Right lobe of liver (tissue), 4 donors: ENCODE measurements at regions not wholly inside any gene's neighbourhood (a gene's known extent, or its start where the extent isn't known, plus 50 kb on each side); places are given as distances from the start of the nearest gene placed in this dataset.

Source experiments
- POLR2A ChIP-seq: fragments of 450-650 bp; IDR thresholded peaks from one replicate; pipeline ENCODE4 v1.6.1; 2017; ENCODE audit warnings: antibody characterized with exemption, mild to moderate bottlenecking
- TF ChIP-seq, protein P1 (sequence below), 4 donors: fragments of 200-600 bp in 3 of 4; fragments of 450-650 bp in 1 of 4; IDR thresholded peaks; one replicate each; pipeline versions ENCODE4 v1.5.1 to v1.8.0; 2016 to 2022; ENCODE audit warnings: antibody characterized with exemption in 4 of 4, mild to moderate bottlenecking in 2 of 4
- donor health status: DM: no; HTN: no; CAD: no.
- donor health status: DM: no; HTN: no; CAD: no.
- donor health status: DM: no; HTN: yes; CAD: no.

DNA sequence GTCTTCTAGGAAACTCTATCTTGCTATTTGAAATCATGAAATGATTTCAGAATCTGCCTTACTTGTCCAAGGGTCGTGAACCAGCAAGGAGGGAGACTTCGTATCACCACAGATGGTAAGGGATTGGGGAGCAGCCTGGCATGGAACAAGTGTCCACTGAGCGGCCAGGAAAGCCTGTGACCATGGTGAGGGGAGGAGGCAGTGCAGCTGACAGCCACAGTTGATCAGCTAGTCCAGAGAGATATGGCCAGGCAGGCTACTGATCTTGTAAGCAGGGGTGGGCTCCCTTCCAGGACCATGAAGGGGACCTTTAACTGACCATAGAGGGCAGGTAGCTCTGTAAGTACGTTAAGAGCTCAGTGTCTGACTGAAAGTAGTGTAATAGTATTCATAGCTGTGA lies 96.8 kb upstream of the TENT5A start:
- no peak for TF ChIP-seq POLR2A
- TF ChIP-seq, protein P1, sequence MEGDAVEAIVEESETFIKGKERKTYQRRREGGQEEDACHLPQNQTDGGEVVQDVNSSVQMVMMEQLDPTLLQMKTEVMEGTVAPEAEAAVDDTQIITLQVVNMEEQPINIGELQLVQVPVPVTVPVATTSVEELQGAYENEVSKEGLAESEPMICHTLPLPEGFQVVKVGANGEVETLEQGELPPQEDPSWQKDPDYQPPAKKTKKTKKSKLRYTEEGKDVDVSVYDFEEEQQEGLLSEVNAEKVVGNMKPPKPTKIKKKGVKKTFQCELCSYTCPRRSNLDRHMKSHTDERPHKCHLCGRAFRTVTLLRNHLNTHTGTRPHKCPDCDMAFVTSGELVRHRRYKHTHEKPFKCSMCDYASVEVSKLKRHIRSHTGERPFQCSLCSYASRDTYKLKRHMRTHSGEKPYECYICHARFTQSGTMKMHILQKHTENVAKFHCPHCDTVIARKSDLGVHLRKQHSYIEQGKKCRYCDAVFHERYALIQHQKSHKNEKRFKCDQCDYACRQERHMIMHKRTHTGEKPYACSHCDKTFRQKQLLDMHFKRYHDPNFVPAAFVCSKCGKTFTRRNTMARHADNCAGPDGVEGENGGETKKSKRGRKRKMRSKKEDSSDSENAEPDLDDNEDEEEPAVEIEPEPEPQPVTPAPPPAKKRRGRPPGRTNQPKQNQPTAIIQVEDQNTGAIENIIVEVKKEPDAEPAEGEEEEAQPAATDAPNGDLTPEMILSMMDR (IDR thresholded peaks at IDR 0.05): no peak
